C4-2B (cell line): ENCODE measurements at regions not wholly inside any gene's neighbourhood (a gene's known extent, or its start where the extent isn't known, plus 50 kb on each side); places are given as distances from the start of the nearest gene placed in this dataset.

Experiments
- CTCF ChIP-seq: fragments of 450-650 bp; conservative IDR thresholded peaks from 2 replicates; pipeline ENCODE4 v1.5.1; 2017; ENCODE audit warnings: mild to moderate bottlenecking
- ZFX ChIP-seq: fragments of 450-650 bp; IDR thresholded peaks from 2 replicates; pipeline ENCODE4 v1.6.1; 2017

GRCh38 chr10:111206521-111206920 is 129.7 kb downstream of the ADRA2A start:
- TF ChIP-seq CTCF (no peak), ZFX (no peak)
